H9 (cell line): ENCODE measurements at regions not wholly inside any gene's neighbourhood (a gene's known extent, or its start where the extent isn't known, plus 50 kb on each side); places are given as distances from the start of the nearest gene placed in this dataset.

ENCODE experiments used
- DNase-seq: peaks from one replicate; pipeline ENCODE4 v3.0.0-alpha.2; 2017
- H2AFZ ChIP-seq: one replicate; pipeline ENCODE4 v1.6.1; 2013; ENCODE audit warnings: mild to moderate bottlenecking, low read length, control low read depth, moderate library complexity
- H2AK5ac ChIP-seq: 2 replicates; pipeline ENCODE4 v1.6.1; 2013; ENCODE audit warnings: low read length, control low read depth, mixed read lengths; ENCODE audit not compliant: insufficient read length
- H2BK120ac ChIP-seq: one replicate; pipeline ENCODE4 v1.6.1; 2013; ENCODE audit warnings: low read depth, mild to moderate bottlenecking, low read length, control low read depth, inconsistent platforms; ENCODE audit not compliant: poor library complexity, severe bottlenecking
- H2BK12ac ChIP-seq: 2 replicates; pipeline ENCODE4 v1.6.1; 2013; ENCODE audit warnings: low read length, control low read depth, mixed read lengths, low read depth; ENCODE audit not compliant: insufficient read length
- H2BK15ac ChIP-seq: 2 replicates; pipeline ENCODE4 v1.6.1; 2013; ENCODE audit warnings: low read depth, low read length, control low read depth
- H2BK20ac ChIP-seq: one replicate; pipeline ENCODE4 v1.6.1; 2013; ENCODE audit warnings: low read depth, mild to moderate bottlenecking, low read length, control low read depth, inconsistent platforms; ENCODE audit not compliant: poor library complexity, severe bottlenecking
- H2BK5ac ChIP-seq: 2 replicates; pipeline ENCODE4 v1.6.1; 2013; ENCODE audit warnings: low read length, control low read depth, mixed read lengths; ENCODE audit not compliant: insufficient read length
- H3K14ac ChIP-seq: 2 replicates; pipeline ENCODE4 v1.6.1; 2013; ENCODE audit warnings: low read length, control low read depth; ENCODE audit not compliant: insufficient read depth
- H3K18ac ChIP-seq: 2 replicates; pipeline ENCODE4 v1.6.1; 2013; ENCODE audit warnings: low read depth, mild to moderate bottlenecking, mixed read lengths, low read length, control low read depth; ENCODE audit not compliant: insufficient read length
- H3K23ac ChIP-seq: 2 replicates; pipeline ENCODE4 v1.6.1; 2013; ENCODE audit warnings: low read length, control low read depth, mixed read lengths, low read depth; ENCODE audit not compliant: insufficient read length
- H3K23me2 ChIP-seq: 2 replicates; pipeline ENCODE4 v1.6.1; 2013; ENCODE audit warnings: low read depth, mild to moderate bottlenecking, mixed read lengths, low read length, control low read depth; ENCODE audit not compliant: insufficient read length, poor library complexity, severe bottlenecking
- H3K27ac ChIP-seq: 2 replicates; pipeline ENCODE4 v1.5.1; 2013; ENCODE audit warnings: low read length, control low read depth, mixed read lengths, low read depth; ENCODE audit not compliant: insufficient read length
- H3K27me3 ChIP-seq: 2 replicates; pipeline ENCODE4 v1.6.1; 2013; ENCODE audit warnings: low read length, control low read depth, inconsistent platforms; ENCODE audit not compliant: insufficient read depth
- H3K4ac ChIP-seq: 2 replicates; pipeline ENCODE4 v1.6.1; 2013; ENCODE audit warnings: low read depth, mild to moderate bottlenecking, control low read depth, inconsistent platforms, low read length, moderate library complexity
- H3K4me1 ChIP-seq: 2 replicates; pipeline ENCODE4 v1.6.1; 2013; ENCODE audit warnings: low read length, control low read depth, inconsistent platforms; ENCODE audit not compliant: insufficient read depth
- H3K4me2 ChIP-seq: 2 replicates; pipeline ENCODE4 v1.6.1; 2013; ENCODE audit warnings: low read length, control low read depth, mixed read lengths; ENCODE audit not compliant: insufficient read length, insufficient read depth
- H3K56ac ChIP-seq: 2 replicates; pipeline ENCODE4 v1.6.1; 2013; ENCODE audit warnings: low read depth, mild to moderate bottlenecking, mixed read lengths, low read length, control low read depth; ENCODE audit not compliant: insufficient read length
- H3K79me1 ChIP-seq: 2 replicates; pipeline ENCODE4 v1.6.1; 2013; ENCODE audit warnings: low read depth, mild to moderate bottlenecking, moderate library complexity, low read length, control low read depth, inconsistent platforms; ENCODE audit not compliant: insufficient read depth, poor library complexity, severe bottlenecking
- H3K79me2 ChIP-seq: 2 replicates; pipeline ENCODE4 v1.6.1; 2013; ENCODE audit warnings: low read length, control low read depth, inconsistent platforms; ENCODE audit not compliant: insufficient read depth
- H3K9ac ChIP-seq: 2 replicates; pipeline ENCODE4 v1.6.1; 2013; ENCODE audit warnings: low read length, control low read depth, mixed read lengths; ENCODE audit not compliant: insufficient read length; ENCODE audit errors: extremely low read depth
- H3K9me3 ChIP-seq: one replicate; pipeline ENCODE4 v1.6.1; 2013; ENCODE audit warnings: low read depth, low read length, inconsistent platforms; ENCODE audit not compliant: control insufficient read depth
- H3T11ph ChIP-seq: one replicate; pipeline ENCODE4 v1.6.1; 2013; ENCODE audit warnings: mild to moderate bottlenecking, low read length, control low read depth, inconsistent platforms
- H4K20me1 ChIP-seq: one replicate; pipeline ENCODE4 v1.6.1; 2013; ENCODE audit not compliant: control insufficient read depth, insufficient read length, insufficient read depth
- H4K5ac ChIP-seq: 2 replicates; pipeline ENCODE4 v1.6.1; 2013; ENCODE audit warnings: low read depth, mild to moderate bottlenecking, mixed read lengths, low read length, control low read depth; ENCODE audit not compliant: insufficient read length
- H4K8ac ChIP-seq: replicated peaks from 2 replicates; pipeline ENCODE4 v1.6.1; 2013; ENCODE audit warnings: low read length, control low read depth, mixed read lengths, low read depth; ENCODE audit not compliant: insufficient read length
- H4K91ac ChIP-seq: 2 replicates; pipeline ENCODE4 v1.6.1; 2013; ENCODE audit warnings: low read depth, mild to moderate bottlenecking, moderate library complexity, mixed read lengths, low read length, control low read depth; ENCODE audit not compliant: insufficient read length
- H3K27ac Mint-ChIP-seq, 3 experiments: 2 replicates in 2 of 3; 3 replicates in 1 of 3; pipeline ENCODE4 v1.8.0; 2020 to 2021; ENCODE audit warnings: mixed read lengths in 3 of 3, mild to moderate bottlenecking in 1 of 3, moderate library complexity in 1 of 3
- H3K27me3 Mint-ChIP-seq: 2 replicates; pipeline ENCODE4 v1.8.0; 2021; ENCODE audit warnings: low read depth, mild to moderate bottlenecking, moderate library complexity, mixed read lengths
- H3K36me3 Mint-ChIP-seq, 3 experiments: 2 replicates in 2 of 3; 3 replicates in 1 of 3; pipeline ENCODE4 v1.8.0; 2020 to 2021; ENCODE audit warnings: low read depth in 3 of 3, mixed read lengths in 3 of 3; ENCODE audit not compliant: insufficient read depth in 1 of 3
- H3K4me1 Mint-ChIP-seq, 2 experiments: 2 replicates each; pipeline ENCODE4 v1.8.0; 2020; ENCODE audit warnings: mixed read lengths in 2 of 2
- H3K4me3 Mint-ChIP-seq, 2 experiments: 2 replicates in 1 of 2; 3 replicates in 1 of 2; pipeline ENCODE4 v1.8.0; 2020 to 2021; ENCODE audit warnings: mild to moderate bottlenecking in 2 of 2, mixed read lengths in 2 of 2, moderate library complexity in 1 of 2
- H3K9me3 Mint-ChIP-seq, 2 experiments: 2 replicates in 1 of 2; 3 replicates in 1 of 2; pipeline ENCODE4 v1.8.0; 2020; ENCODE audit warnings: mild to moderate bottlenecking in 2 of 2, mixed read lengths in 2 of 2, moderate library complexity in 1 of 2
- WGBS: extraction: QIAGEN DNeasy Blood & Tissue Kit; methylation state at CpG from one replicate; pipeline ENCODE4 v1.1.7; 2013; ENCODE audit warnings: missing lambda C conversion rate, low lambda C conversion rate, mixed read lengths; ENCODE audit not compliant: insufficient read length; ENCODE audit errors: extremely low coverage; 5-methylcytosine and 5-hydroxymethylcytosine counted together
- TF ChIP-seq, protein P1 (sequence below): fragments of 200-600 bp; sonication (generic); conservative IDR thresholded peaks from 3 replicates; pipeline ENCODE4 v1.8.0; 2021; ENCODE audit warnings: antibody characterized with exemption, mild to moderate bottlenecking

DNA sequence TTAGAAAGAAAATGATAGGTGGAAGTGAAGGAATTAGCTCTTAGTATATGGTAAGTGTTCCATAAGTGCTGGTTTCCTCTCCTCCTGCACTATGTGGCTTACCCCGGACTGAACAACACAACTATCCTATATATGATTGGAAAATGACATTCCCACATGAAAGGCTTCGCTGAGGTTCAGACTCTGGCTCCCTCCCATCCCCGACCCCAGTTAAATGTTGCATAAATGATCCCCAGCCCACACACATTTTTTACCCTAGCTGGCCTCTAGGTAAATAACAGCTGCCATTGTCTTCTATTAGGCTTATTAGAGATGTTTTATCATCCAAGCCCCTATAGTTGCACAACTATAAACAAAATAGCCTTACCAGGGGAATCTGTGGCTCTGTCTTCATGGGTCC, 495.6 kb upstream of the CDH11 start:
- Histone ChIP-seq H3K9me3 (no peaks in the 10 kb centered on the region), H4K5ac (no peak overlapping the region), H3T11ph (no peak overlapping the region), H2AFZ (no peak overlapping the region), H3K9ac (no peak overlapping the region), H3K14ac (no peak overlapping the region), H4K8ac (no peak overlapping the region), H3K79me2 (no peaks in the 10 kb centered on the region), H3K4ac (no peak overlapping the region), H2BK15ac (no peak overlapping the region), H2AK5ac (no peak overlapping the region), H3K27ac (no peak overlapping the region), H2BK20ac (no peak overlapping the region), H3K4me2 (no peak overlapping the region), H3K23me2 (no peaks in the 10 kb centered on the region), H4K20me1 (no peaks in the 10 kb centered on the region), H2BK120ac (no peak overlapping the region), H3K18ac (no peak overlapping the region), H3K56ac (no peak overlapping the region), H2BK5ac (no peak overlapping the region), H3K4me1 (no peaks in the 10 kb centered on the region), H3K79me1 (no peaks in the 10 kb centered on the region), H3K27me3 (no peaks in the 10 kb centered on the region; the same call in 1 of the 2 replicates), H3K23ac (no peak overlapping the region), H2BK12ac (no peak overlapping the region), H4K91ac (no peak overlapping the region)
- H3K27ac Mint-ChIP-seq, result no peak overlapping the region
- no peaks in the 10 kb centered on the region for H3K4me1 Mint-ChIP-seq
- WGBS, result no CpG with 5 or more reads among the region's 3 CpGs
- no peaks in the 10 kb centered on the region for H3K36me3 Mint-ChIP-seq
- TF ChIP-seq, protein P1, sequence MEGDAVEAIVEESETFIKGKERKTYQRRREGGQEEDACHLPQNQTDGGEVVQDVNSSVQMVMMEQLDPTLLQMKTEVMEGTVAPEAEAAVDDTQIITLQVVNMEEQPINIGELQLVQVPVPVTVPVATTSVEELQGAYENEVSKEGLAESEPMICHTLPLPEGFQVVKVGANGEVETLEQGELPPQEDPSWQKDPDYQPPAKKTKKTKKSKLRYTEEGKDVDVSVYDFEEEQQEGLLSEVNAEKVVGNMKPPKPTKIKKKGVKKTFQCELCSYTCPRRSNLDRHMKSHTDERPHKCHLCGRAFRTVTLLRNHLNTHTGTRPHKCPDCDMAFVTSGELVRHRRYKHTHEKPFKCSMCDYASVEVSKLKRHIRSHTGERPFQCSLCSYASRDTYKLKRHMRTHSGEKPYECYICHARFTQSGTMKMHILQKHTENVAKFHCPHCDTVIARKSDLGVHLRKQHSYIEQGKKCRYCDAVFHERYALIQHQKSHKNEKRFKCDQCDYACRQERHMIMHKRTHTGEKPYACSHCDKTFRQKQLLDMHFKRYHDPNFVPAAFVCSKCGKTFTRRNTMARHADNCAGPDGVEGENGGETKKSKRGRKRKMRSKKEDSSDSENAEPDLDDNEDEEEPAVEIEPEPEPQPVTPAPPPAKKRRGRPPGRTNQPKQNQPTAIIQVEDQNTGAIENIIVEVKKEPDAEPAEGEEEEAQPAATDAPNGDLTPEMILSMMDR, result no peak
- peaks cover 0 to 2% of the 10 kb centered on the region in 2 experiments; a peak in 2 of 5 replicates for H3K9me3 Mint-ChIP-seq
- peaks cover 2% of the 10 kb centered on the region for H3K27me3 Mint-ChIP-seq
- no peak for DNase-seq
- H3K4me3 Mint-ChIP-seq, result no peak overlapping the region
